ENCODE measurements at regions not wholly inside any gene's neighbourhood (a gene's known extent, or its start where the extent isn't known, plus 50 kb on each side); places are given as distances from the start of the nearest gene placed in this dataset.
"Not testable (repeated sequence)": the region's sequence is repeated elsewhere in the genome, so short reads cannot be mapped to it uniquely, and the experiment has no call there.

DNA sequence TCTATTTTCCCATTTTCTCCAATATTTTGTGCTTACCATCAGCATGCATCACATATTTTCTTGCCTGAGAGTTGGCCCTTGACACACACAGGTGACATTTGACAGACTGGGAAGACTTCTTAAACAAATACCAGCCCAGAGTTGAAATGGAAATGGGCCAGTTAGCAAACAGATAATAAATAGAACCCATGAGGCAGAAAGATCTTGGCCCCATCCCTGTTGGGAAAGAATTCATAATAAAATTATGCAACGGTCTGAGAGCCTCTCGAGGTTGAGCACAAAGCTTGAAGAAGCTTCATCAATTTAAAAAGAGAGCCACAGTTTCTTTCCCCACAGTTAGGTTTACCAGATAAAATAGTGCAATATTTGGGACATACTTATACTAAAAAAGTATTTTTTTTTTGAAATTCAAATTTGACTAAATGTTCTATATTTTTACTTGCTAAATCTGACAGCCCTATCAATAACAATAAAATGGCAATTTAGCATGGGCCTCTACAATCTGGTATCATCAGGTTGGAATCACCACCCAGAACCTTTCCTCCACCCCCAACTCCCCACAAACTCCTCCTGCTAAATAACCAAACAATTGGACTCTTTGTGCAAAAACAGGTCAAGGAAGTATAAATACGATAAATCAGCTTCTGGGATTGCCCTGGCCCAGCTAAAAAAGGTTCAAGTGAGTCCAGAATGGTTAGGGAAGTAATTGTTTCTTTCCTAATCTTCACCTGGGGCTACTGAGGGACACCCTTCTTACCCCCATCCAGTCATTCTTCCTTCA is 129.8 kb downstream of the CD164 start:
- DNase-seq: no peak

DNA sequence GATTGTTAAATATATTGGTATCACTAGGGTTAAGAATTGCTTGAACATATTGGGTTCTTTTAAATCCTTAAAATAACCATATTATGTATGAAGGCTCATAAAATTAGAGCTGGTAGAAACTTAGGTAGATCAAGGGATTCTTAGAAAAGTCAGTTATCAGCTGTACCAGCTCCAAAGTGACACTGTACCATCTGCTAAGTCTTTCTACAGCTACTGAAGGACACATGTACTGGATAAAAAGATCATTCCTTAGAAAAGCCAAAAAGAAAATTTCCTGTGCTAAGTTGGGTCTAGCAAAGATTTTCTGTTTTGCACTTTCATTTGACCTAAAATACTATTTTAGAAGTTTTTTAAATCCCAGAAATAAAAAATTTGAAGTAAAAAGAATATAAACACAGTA is 130.4 kb downstream of the CD164 start:
- DNase-seq: no peak

DNA sequence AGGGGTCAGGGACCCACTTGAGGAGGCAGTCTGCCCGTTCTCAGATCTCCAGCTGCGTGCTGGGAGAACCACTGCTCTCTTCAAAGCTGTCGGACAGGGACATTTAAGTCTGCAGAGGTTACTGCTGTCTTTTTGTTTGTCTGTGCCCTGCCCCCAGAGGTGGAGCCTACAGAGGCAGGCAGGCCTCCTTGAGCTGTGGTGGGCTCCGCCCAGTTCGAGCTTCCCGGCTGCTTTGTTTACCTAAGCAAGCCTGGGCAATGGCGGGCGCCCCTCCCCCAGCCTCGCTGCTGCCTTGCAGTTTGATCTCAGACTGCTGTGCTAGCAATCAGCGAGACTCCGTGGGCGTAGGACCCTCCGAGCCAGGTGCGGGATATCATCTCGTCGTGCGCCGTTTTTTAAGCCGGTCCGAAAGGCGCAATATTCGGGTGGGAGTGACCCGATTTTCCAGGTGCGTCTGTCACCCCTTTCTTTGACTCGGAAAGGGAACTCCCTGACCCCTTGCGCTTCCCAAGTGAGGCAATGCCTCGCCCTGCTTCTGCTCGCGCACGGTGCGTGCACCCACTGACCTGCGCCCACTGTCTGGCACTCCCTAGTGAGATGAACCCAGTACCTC is 131.6 kb downstream of the CD164 start:
- not testable (repeated sequence) for DNase-seq

DNA sequence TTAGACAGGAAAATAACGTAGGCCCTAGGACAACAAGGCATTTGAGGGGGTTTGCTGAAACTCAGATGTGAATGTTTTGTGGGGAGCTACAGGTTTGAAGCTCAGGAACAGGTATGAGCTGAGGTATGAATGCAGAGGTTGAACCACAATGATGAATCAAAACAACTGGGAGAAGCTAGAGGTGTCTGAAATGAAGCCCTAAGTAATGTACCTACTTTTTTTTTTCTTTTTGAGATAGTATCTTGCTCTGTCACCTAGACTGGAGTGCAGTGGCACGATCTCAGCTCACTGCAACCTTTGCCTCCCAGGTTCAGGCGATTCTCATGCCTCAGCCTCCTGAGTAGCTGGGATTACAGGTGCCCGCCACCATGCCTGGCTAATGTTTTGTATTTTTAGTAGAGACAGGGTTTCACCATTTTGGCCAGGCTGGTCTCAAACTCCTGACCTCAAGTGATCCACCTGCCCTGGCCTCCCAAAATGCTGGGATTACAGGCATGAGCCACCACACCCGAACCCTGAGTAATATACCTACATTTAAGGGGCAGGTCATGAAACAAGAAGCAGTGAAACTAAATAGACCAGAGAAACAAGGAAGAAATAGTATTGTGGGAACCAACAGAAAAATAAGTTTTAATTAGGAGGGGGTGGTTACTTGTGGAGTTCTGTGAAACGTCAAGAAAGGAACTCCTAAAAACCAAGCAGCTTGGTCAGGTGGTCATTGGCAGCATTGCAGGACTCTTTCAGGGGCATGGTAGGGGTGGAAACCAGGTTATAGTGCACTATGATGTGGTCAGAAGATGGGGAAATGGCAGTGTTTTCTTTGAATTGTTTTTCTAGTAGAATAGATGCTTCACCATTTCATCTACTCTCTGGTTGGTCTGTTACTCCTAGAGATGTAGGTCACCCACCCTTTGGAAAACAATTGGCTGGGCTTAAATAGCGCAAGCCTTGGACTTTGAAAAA is 138.1 kb downstream of the CD164 start:
- no peak for DNase-seq

DNA sequence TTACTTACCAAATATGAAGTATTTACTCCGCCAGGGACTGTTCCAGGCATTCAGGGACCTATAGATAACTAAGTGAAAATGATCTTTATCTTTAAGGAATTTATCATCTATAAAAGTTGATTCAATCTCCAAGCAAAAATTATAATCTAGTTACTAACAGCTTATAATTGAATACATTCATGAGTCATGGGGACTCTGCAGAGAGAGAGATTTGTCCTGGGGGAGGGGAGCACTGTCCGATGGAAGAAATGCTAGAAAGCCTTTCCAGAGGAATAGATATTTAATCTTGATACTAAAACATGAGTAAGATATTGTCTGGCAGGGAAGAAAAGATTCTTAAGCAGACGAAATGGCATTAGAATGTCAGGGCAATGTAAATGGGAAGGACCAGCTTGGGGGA is 139.3 kb downstream of the CD164 start:
- no peak for DNase-seq

DNA sequence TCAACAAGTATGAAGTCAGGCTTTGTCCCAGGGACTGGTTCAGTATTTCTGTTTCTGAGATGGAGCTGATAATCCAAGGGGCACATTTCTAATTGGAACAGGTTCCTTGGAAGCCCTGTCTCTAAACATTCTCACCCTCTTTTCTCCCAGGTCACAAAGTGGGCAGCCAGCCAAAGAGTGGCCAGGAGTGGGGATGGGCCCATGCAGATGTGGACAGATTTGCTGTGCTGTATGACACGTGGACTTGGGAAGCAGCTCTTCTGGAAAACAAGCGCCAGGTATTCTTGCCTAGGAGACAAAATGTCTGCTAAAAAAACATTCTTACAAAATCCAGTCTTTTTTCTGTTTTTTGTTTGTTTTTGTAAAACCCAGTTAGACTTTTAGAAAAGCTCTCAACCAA is 140.2 kb downstream of the CD164 start:
- DNase-seq: no peak

DNA sequence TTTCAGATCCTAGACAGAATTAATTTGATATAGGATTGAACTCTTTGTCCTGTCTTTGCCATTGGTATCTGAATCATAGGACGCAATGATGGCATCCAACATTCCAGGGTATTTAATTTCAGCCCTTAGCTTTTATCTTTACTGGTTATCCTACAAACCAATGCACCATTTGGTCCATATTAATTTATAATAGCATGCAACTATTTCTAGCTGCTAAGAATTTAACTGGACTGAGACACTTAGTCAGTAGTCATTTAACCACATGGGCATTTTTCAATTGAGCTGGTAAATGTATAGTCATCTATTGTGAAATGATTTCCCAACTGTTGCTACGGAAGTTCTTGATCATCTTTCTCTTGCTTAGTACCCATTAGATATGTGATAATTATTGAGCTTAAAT is 141.1 kb downstream of the CD164 start:
- no peak for DNase-seq

DNA sequence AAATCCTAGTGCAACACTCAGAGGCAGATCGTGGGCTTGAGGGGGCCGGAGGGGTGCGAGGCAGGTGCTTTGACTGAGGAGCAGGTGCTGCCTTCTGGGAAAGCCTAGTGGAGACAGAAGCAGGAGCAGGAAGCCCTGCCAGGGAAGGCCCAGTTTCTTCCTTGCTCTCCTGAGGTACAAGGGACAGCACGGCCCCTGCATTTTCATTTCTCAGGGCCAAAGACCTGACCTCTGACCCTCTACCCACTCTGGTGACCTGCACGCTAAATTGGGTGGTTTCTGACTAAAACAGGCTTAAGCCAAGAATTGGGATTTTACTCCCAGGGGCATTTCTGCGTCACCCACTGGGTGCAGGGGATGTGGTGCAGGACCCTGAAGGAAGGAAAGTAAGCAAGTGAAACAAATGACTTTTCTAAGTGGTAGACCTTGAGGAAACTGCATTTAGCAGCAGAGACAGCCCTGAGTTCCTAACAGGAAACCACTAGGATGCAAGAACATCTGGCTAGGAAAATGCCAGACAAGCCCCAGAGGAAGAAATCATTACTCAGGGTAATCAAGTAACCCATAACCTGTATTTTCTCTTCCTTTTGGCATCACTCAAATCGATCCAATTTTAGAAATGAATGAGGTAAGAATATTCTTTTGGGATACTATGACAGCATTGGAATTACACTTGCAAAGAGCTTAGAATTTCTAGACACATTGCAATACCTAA is 141.7 kb downstream of the CD164 start:
- DNase-seq: no peak

DNA sequence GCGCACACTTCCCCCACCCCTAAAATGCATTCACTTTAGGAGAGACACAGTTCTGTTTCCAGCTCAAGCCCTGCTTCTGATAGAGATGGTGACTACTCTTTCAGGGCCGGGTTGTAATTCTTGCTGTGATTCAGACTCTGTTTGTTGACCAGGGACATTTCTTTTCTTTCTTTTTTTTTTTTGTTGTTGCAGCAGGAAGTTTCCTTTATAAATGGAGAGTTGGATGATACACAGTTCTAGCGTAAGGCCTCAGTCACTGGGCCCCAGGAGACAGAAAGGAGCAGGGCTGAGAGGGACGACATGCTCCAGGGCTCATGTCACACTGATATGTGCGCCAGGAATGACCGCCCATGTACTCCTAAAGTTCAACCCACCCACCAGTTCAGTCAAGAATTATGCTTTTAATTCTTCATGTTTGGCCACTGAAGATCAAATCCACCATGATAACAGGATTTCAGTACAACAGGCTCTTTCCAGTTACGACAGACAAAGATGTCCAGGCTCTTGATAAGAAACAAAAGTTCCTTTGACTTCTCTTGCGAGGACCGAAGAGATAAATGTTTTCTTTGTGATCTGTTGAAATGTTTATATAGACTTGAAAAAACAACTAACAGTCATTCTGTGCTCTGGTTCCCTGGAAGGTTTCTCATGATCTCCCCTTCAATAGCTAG is 142.5 kb downstream of the CD164 start:
- no peak for DNase-seq

DNA sequence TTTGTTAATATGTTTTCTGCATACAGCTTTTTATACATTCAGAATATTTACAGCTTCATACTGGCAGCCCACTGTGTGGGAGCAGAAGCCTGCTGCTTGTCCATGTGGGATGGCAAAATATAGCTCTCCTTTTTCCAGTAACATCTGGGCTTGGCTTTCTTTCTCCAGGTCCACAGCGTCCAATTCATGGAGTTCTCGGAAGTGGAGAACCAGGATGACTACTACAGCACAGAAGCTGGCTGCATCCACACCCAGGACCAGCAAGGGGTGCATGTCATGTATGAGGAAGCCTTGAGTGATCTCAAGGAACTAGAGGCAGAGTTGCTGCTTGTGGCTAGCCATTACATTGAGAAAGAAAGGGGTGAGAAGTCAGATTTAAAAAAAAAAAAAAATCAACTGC is 143.1 kb downstream of the CD164 start:
- DNase-seq: no peak

DNA sequence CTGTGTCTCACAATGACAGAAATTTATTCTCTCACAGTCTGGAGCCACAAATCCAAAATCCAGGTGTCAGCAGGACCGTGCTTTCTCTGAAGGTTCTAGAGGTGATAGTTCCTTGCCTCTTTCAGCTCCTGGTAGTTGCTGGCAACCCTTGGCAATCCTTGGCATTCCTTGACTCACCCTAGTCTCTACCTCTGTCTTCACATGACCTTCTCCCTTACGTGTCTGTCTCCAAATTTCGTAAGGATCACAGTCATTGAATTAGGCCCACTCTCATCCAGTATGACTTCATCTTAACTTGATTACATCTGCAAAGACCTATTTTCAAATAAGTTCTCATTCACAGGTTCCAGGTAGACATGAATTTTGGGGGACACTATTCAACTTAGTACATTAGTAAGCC is 143.1 kb downstream of the CEP57L1 start:
- no peak for DNase-seq

DNA sequence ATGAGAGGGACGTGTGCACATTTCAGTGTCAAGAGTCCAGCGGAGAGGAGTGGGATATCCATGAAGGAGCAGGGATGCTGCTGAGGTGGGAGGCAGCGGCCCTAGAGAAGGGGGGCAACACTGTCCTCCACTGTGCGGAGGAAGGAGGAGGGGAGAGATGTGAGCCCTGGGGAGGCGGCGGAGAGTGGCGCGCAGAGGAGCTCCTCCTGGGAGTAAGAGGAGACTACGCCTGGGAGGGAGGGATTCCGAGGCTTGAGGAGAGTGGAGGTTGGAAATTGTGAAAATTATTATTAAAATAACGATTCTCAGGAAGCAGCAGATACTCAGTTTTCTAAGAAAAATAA is 142.7 kb downstream of the CEP57L1 start:
- DNase-seq: no peak

DNA sequence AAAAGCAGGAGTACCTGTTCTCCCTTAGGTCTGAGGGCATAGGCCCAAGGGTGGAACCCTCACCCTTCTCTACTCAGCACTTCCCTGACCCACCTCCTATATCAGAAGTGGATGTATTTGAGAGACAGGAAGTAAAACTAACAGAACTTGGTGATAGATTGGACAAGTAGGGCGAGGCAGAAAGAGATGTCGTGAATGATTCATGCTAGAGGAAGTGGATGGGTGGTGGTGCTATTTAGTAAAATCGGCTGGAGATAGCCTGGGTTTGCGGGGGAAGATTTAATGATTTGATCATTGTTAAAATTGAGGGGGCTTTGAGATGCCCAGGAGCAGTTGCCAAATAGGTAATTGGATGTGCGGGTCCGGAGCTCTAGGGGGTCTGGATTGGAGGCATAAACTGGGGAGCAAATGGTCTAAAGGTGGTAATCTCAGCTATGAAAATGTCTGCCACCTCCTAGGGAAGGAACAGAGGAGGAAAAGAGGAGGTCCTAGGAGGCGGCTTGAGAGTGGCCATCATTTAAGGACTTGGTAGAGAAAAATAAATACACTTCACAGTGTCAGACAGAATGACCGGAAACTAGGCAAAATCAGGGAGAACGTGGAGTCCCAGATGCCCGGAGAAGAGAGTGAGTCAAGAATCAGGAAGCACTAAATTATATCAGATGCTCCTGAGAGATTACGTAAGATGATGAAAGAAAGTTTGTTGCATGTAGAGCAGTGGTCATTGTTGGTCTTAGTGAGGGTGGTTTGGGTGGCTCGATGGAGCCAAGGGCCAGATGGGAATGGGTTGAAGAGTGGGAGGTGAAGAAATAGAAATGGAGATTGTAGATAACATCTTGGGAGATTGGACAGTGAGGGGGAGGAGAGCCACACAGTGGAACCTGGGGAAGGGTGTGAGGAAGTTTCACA is 142.0 kb downstream of the CEP57L1 start:
- DNase-seq: peak; percentile 12 to 13

DNA sequence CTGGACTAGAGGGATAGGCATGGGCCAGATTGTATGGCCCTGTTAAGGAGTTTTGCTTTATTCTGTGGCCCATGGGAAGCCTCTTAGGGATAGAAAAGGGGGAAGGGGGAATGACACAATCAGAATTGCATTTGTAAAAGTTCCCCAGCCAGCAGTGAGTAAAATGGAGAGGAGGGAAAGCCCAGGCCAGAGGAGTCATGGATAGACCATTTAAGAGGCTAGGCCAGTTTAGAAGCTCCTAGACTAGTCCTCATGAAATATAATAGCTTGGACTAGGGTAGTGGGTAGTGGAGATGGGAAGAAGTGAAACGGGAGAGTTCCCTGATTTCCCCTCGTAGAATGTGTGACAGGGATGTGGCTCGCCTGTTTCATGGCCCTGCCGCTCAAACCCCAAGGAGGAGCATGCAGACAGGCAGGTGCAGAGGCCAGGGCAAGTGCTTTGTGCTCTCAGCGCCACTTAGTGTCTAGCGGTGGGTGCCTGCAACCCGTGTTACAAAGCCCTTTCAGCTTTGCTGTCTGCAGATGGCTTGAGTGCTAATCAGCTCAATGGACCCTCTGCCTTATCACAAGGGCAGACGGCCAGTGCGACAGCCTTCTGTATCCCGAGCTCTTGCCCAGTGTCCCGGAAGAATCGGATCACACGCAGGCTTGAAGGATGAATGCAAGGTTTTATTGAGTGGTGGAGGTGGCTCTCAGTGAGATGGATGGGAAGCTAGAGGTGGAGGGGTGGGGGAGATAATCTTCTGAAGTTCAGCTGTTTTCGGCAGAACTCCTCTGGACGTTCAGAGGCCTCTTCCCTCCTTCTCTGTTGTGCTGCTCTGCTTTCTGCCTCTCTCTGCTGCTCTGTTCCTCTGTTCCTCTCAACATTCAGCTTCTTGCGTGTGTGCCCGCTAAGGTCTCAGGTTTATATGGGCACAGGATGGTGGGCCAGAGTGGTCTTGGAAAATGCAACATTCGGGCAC is 141.1 kb downstream of the CEP57L1 start:
- peak in 1 of 2 donors; percentile 18 for DNase-seq

DNA sequence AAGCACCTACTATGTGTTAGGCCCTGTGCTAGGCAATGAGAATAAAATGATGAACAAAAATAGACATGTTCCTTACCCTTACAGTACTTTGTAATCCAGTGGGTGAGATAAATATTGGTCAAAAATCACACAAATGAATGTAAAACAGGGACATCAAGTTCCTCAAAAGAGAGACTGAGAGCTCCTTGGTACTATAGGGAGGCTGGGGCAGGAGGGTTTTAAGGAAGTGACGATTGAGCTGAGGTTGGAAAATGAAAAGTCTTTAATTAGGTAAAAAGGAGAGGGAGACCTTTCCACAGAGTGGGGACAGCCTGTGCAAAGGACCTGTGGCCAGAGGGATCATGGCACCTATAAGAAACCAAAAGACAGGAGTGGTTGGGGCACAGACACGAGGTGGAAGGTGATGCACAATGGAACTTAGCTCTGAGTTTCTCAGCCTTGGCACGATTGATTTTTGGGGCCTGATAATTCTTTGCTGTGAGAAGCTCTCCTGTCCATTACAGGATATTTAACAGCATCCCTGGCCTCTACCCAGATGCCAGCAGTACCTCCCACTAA is 140.3 kb downstream of the CEP57L1 start:
- no peak for DNase-seq

DNA sequence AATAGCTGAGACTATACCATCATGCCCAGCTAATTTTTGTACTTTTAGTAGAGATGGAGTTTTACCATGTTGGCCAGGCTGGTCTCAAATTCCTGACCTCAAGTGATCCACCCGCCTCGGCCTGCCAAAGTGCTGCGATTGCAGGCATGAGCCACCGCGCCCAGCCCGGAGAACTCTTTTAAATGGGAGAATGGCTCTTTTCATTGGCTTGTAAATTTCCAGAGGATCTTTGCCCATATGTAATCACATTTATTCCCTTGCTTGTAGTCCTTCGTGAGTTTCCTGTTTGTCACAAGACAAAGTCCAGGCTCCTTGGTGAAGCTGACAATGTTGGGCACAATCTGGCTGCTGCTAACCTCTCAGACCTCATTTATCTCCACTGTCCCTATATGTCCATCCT is 135.1 kb downstream of the CEP57L1 start:
- DNase-seq: no peak

DNA sequence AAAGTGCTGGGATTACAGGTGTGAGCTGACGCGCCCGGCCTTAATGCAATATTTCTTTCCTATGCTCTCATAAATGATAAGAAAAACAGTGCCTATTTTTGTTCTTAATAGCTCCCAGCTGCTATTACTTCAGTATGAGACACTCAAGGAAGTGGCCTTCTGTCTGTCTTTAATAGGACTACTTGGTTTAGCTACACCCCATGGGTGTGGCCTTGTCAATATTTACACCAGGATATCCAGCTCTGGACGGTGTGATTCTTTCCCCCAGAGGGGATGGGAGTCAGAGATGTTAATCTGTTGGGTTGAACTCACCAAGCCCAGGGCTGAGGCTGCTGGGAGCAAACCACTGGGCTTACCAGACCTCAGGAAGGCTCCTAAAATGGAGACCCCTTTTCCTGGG is 134.2 kb downstream of the CEP57L1 start:
- DNase-seq: no peak

DNA sequence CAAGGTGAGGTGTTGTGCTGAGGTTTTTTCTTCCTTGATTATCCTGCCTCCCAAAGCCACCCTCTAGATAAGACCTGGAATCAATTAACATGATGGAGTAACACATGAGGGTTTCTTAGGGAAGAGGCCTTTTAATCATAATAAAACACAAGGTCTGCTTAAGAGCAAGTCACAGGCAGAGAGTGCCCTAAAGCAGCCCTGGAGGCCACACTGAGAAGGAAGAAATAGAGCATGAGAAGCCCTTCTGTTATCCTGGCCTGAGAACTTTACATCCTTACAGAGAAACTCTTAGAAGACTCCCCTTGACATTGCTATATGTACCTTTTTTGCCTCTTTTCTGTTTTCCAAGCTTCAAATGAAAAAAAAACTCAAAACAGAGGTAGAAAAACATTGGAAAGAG is 132.3 kb downstream of the CEP57L1 start:
- no peak for DNase-seq

DNA sequence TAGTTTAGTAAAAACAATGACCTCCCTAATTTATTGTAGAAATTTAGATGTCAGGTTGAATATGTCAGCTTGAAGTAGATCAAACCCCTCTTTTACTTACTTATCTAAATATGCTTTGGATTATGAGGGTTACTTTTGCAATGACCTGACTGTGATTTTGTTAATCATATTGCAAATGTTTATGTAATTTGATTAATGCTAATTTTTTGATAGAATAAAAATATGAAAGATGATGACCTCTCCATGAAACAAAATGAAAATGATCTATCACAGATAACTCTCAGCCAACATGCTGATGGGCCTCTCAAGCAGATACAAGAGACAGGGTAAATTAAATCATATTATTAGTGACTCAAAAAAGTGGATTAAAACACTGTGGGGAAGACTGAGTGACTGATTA is 131.0 kb downstream of the CEP57L1 start:
- no peak for DNase-seq

DNA sequence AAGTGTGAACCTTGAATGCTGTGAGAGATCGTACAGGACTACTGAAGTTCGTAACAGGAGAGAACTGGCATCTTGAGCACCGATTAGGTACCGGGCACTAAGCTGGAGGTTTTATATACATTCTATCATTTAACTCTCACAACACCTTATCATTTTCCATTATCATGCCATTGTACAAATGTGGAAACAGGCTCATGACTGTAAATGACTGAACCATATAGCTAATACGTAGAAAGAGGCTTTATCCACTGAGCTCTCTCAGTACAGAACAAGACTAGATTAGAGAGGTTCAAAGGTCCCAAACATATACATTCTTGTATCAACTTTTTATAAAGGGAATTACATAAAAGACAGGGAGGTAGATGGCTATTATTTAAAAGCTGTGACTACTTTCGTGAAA is 130.6 kb downstream of the CEP57L1 start:
- DNase-seq: no peak
